ENCODE measurements at regions not wholly inside any gene's neighbourhood (a gene's known extent, or its start where the extent isn't known, plus 50 kb on each side); places are given as distances from the start of the nearest gene placed in this dataset.

- Histone ChIP-seq H3K36me3 (ENCODE audit: control insufficient read depth in 2 of 4, insufficient read depth in 4 of 4, low read length in 3 of 4) (no peaks in the 10 kb centered on the region), H3K4me3 (ENCODE audit: extremely low read depth in 1 of 4, insufficient read depth in 2 of 4, low read depth in 3 of 4, low read length in 4 of 4) (no peak overlapping the region), H2BK120ac (replicated peaks; ENCODE audit: low read depth, low read length) (no peak overlapping the region), H3K9me3 (ENCODE audit: insufficient read depth in 2 of 2, low read depth in 1 of 2, low read length in 1 of 2) (no peaks in the 10 kb centered on the region), H2AFZ (ENCODE audit: low read length) (no peak overlapping the region), H4K8ac (ENCODE audit: extremely low read depth, insufficient read depth, low read length) (no peak overlapping the region), H3K4ac (replicated peaks; ENCODE audit: insufficient read length, low read depth, low read length) (no peak overlapping the region), H2BK12ac (ENCODE audit: low read depth, low read length) (no peak overlapping the region), H3K4me1 (replicated peaks in 1 of 4; ENCODE audit: control insufficient read depth in 3 of 4, insufficient read depth in 4 of 4, low read length in 3 of 4) (no peaks in the 10 kb centered on the region), H3K23me2 (ENCODE audit: low read depth, low read length) (no peaks in the 10 kb centered on the region), H4K91ac (replicated peaks; ENCODE audit: insufficient read length, low read length) (no peak overlapping the region), H3K27me3 (replicated peaks in 1 of 4; ENCODE audit: control insufficient read depth in 3 of 4, extremely low read depth in 1 of 4, insufficient read depth in 3 of 4, low read length in 3 of 4) (no peaks in the 10 kb centered on the region), H4K5ac (ENCODE audit: insufficient read length, low read depth, low read length) (no peak overlapping the region), H2BK15ac (ENCODE audit: low read length) (no peak overlapping the region), H4K20me1 (replicated peaks in 1 of 2; ENCODE audit: control insufficient read depth in 1 of 2, insufficient read depth in 2 of 2, low read length in 2 of 2) (no peaks in the 10 kb centered on the region), H3K79me1 (ENCODE audit: low read depth, low read length) (no peaks in the 10 kb centered on the region), H2BK5ac (ENCODE audit: low read depth, low read length) (no peak overlapping the region), H3K9ac (replicated peaks in 1 of 4; ENCODE audit: extremely low read depth in 1 of 4, low read depth in 3 of 4, low read length in 3 of 4) (no peak overlapping the region), H3K18ac (ENCODE audit: extremely low read depth, low read length) (no peak overlapping the region), H3K79me2 (ENCODE audit: control insufficient read depth in 1 of 2, insufficient read depth in 2 of 2, low read length in 2 of 2) (no peaks in the 10 kb centered on the region), H3K27ac (ENCODE audit: low read depth, low read length) (no peak overlapping the region), H2BK20ac (ENCODE audit: low read length) (no peak overlapping the region), H3K23ac (ENCODE audit: insufficient read length) (no peak overlapping the region), H3K56ac (replicated peaks; ENCODE audit: insufficient read length, low read depth, low read length) (no peak overlapping the region), H3K4me2 (ENCODE audit: insufficient read depth in 1 of 2, low read depth in 2 of 2, low read length in 2 of 2) (no peak overlapping the region), H3K14ac (ENCODE audit: insufficient read length) (no peak overlapping the region), H2AK5ac (ENCODE audit: low read depth, low read length) (no peak overlapping the region)
- ChIA-PET CTCF (ENCODE audit: partially characterized antibody) (no interaction called here), POLR2A (ENCODE audit: partially characterized antibody) (no interaction called here)
- TF ChIP-seq ZNF274 (IDR thresholded peaks at IDR 0.05; ENCODE audit: borderline replicate concordance, extremely low read depth, low read length), result no peak
- no peak for TF ChIP-seq SIX5 (IDR thresholded peaks at IDR 0.05; ENCODE audit: low read depth, low read length)
- TF ChIP-seq CHD2 (IDR thresholded peaks at IDR 0.05; ENCODE audit: low read length), result no peak
- no peak for TF ChIP-seq EZH2 (IDR thresholded peaks at IDR 0.05; ENCODE audit: low read depth, low read length, severe bottlenecking)
- TF ChIP-seq TBP (IDR thresholded peaks at IDR 0.05; ENCODE audit: low read depth, low read length), result no peak
- TF ChIP-seq RNF2 (IDR thresholded peaks at IDR 0.05; ENCODE audit: borderline replicate concordance, low read depth, low read length, missing control alignments, poor library complexity, severe bottlenecking), result no peak
- no peak for TF ChIP-seq TAF7 (optimal IDR thresholded peaks at IDR 0.05; ENCODE audit: borderline replicate concordance, low read depth, low read length)
- FAIRE-seq, result no peak
- 90% methylated on average over 4 of the region's 4 CpGs; no CpG with 5 or more reads in 1 of the 2 experiments for WGBS, 2 experiments (ENCODE audit: extremely low coverage in 1 of 2, insufficient coverage in 1 of 2, insufficient read length in 1 of 2, insufficient replicate concordance in 2 of 2, low coverage in 1 of 2, low lambda C conversion rate in 2 of 2, missing lambda C conversion rate in 1 of 2)
- no peak for DNase-seq (ENCODE audit: low read depth in 1 of 2, low spot score in 2 of 2)
Measured at GRCh38 chr12:114944736-114945135, 260.8 kb upstream of the TBX3 start.

All from H1 (cell line).